Ishikawa (cell line): ENCODE measurements at regions not wholly inside any gene's neighbourhood (a gene's known extent, or its start where the extent isn't known, plus 50 kb on each side); places are given as distances from the start of the nearest gene placed in this dataset.

Source experiments
- CEBPB ChIP-seq: IDR thresholded peaks from 2 replicates; pipeline ENCODE4 v1.6.1; 2012
- CREB1 ChIP-seq: IDR thresholded peaks from 2 replicates; pipeline ENCODE4 v1.6.1; 2012; ENCODE audit warnings: low read depth
- EGR1 ChIP-seq: IDR thresholded peaks from 2 replicates; pipeline ENCODE4 v1.6.1; 2012
- EP300 ChIP-seq: IDR thresholded peaks from 2 replicates; pipeline ENCODE4 v1.6.1; 2012; ENCODE audit warnings: borderline replicate concordance
- NFIC ChIP-seq: IDR thresholded peaks from 2 replicates; pipeline ENCODE4 v1.6.1; 2012
- RAD21 ChIP-seq: IDR thresholded peaks from 2 replicates; pipeline ENCODE4 v1.6.1; 2012; ENCODE audit warnings: low read depth
- TCF12 ChIP-seq: IDR thresholded peaks from 2 replicates; pipeline ENCODE4 v1.6.1; 2012; ENCODE audit warnings: low read depth

- TF ChIP-seq EP300 (no peak), CEBPB (no peak), CREB1 (no peak), TCF12 (no peak), NFIC (no peak), RAD21 (no peak), EGR1 (no peak)
Measured at GRCh38 chr6:156685823-156686222, 91.4 kb upstream of the ARID1B start.
